GM19025 (cell line): ENCODE measurements at regions not wholly inside any gene's neighbourhood (a gene's known extent, or its start where the extent isn't known, plus 50 kb on each side); places are given as distances from the start of the nearest gene placed in this dataset.
"Not testable (repeated sequence)": the region's sequence is repeated elsewhere in the genome, so short reads cannot be mapped to it uniquely, and the experiment has no call there.

ENCODE experiments used
- ATAC-seq: cut with Tn5 transposase; IDR thresholded peaks from one replicate; pipeline ENCODE4 v1.9.1; 2021; ENCODE audit warnings: mild to moderate bottlenecking, low read depth, moderate library complexity; ENCODE audit not compliant: unreplicated experiment

GRCh38 chr9:87353301-87353700, 144.4 kb upstream of the DAPK1 start:
- ATAC-seq: no peak

DNA sequence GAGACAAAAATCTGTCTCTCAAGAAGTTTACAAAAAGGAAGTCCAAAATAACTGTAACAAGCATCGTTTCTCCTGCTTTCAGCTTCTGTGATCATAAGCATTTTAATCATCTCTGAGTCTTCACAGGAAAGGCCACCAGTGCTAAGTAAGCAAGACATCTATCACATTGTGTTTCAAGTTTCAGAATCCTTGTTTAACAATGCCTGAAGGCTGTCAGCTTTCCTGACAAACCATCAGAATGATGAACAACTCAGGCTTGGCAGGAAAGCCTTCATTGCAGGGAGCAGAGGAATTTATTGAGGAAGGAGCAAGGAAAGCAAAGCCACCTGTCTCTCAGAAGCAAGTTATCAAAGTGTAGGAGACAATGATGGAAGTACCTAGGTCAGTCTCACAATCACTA, 143.5 kb upstream of the DAPK1 start:
- ATAC-seq: no peak

- no peak for ATAC-seq
These were observed 140.1 kb upstream of the DAPK1 start for GRCh38 chr9:87357600-87357999.

DNA sequence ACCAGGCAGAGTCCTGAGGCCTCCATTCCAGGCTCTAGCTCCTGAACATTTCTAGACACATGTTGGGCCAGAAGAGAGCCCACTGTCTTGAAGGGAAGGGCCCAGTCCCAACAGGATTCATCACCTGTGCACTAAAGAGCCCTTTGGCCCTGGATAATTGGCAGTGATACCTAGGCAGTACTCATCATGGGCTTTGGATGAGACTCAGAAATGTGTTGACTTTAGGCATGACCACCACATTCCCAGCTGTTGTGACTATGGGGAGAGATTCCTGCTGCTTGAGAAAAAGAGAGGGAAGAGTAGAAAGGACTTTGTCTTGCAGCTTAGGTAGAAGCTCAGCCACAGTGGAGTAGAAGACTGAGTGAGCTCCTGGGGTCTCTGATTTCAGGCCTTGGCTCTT, 138.4 kb upstream of the DAPK1 start:
- no peak for ATAC-seq

- ATAC-seq: no peak
These were observed 137.6 kb upstream of the DAPK1 start for GRCh38 chr9:87359958-87360601.

- ATAC-seq: no peak
These were observed 127.5 kb upstream of the DAPK1 start for GRCh38 chr9:87370049-87370685.

DNA sequence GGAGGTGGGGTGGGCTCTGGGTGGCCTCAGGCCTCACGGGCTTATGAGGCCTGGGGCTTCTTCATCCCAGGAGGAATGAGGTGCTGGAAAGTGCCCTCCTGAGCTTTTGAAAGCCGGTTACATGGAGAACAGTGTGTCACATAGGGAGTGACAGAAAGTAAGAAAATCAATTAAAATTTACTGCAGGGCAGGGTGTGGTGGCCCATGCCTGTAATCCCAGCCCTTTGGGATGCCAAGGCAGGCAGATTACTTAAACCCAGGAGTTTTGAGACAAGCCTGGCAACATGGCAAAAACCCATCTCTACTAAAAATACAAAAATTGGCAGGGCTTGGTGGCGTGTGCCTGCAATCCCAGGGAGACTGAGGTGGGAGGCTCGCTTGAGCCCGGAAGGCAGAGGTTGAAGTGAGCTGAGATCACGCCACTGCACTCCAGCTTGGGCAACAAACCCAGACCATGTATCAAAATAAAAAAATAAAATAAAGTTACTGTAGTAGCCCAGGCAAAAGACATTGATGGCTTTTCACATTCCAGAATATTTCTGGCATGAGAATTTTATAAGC, 125.8 kb upstream of the DAPK1 start:
- ATAC-seq: no peak

DNA sequence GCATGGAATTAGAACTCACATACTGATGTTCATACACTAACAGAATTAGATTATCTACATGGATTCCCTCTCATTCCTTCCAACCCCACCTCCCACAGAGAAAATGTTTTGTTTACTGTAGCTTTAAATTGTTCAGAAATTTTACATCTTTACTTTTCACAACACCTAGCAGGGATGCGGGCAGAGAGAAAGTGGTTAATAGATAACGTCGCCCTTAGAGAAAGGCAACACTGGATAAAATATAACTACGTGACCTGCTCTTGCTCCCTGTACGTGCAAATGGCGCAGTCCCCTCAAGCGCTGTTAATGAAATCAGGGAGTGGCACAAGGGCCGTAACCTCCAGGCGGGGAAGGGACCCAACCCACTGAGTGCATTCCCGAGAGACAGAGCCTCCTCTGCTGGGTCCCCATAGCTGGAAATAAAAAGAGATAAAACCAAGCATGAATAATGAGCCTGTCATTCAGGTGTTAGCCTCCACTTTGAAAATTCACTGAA, 125.3 kb upstream of the DAPK1 start:
- ATAC-seq: no peak

- not testable (repeated sequence) for ATAC-seq
These were observed 123.4 kb upstream of the DAPK1 start for GRCh38 chr9:87374023-87374919.

DNA sequence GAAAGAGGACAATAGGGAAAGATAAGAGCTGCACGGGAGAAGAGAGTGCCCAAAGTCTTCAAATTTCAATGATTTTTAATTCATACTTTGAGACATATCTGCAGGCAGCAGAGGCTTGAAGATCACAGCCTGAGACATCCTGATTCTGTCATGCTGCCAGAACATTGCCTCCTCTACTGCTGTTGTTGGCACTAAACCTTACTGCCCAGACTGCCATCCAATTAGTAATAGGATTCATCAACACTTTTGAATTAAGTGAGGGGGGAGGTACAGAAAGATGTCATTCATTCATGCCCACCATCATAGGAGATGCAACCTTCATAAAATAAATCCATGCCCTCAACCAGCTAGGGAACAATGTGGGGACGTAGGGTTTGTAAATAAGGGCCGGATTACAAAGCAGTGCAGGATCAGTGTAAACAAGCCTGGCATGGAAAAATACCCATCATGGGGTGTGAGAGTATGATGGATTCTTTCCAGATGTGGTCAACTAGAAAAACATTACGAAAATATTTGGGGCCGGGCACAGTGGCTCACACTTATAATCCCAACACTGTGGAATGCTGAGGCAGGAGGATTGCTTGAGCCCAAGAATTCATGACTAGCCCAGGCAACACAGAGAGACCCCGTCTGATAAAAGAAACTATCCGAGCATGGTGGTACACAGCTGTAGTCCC, 122.1 kb upstream of the DAPK1 start:
- no peak for ATAC-seq

DNA sequence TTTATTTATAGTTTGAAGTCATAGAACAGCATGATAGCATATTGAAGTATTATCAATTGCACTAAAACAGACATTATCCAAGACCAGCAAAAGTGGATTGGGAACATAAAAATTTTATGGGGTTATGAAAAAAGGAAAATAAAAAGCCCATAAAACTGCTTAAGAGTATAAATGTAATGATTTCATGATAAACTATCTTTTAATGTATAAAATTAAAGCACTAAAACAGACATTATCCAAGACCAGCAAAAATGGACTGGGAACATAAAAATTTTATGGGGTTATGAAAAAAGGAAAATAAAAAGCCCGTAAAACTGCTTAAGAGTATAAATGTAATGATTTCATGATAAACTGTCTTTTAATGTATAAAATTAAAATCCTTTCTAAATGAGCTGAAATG, 119.0 kb upstream of the DAPK1 start:
- ATAC-seq: no peak

DNA sequence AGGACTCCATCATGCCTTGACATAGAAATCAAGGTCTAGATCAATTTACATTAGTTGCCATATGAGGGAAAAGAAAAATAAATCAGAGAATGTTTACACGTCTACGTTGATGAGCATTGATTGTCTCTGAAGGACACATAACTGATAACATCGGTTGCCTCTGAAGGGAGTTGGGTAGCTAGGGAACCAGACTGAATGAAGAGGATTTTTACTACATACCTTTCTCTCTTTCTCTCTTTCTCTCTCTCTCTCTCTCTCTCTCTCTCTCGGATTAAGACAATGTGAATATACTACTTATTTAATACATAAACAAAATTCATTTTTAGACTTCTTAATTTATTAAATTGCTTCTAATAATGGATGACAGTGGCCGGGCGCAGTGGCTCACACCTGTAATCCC, 118.4 kb upstream of the DAPK1 start:
- no peak for ATAC-seq

DNA sequence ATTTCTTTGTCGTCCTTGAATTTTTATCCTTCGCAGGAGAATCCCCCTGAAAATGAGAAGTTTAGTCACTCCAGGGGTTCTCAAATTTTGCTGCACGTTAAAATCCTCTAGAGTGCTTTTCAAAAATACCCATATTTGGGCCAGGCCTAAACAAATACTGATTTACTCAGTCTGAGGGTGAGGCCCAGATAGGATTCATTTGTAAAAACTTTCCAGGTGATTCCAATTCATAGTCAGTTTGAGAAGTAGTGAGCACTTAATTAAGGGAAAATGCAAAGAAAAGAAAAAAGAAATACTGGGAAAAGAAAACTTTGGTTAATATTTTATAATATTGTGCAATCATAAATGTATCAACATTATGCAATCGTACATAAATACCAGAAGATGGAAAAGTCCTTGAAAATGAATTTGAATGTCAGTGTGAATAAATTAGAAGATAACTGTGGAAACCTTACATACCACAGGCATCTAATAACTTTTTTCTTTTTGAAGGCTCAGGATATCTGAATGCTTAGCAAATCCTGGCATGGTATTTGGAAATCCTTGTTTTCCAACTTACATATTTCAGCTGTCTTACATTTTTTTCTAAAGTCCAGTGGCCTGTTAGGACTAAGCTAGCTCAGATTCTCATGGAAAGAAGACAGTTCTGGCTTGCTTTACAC, 116.5 kb upstream of the DAPK1 start:
- no peak for ATAC-seq

DNA sequence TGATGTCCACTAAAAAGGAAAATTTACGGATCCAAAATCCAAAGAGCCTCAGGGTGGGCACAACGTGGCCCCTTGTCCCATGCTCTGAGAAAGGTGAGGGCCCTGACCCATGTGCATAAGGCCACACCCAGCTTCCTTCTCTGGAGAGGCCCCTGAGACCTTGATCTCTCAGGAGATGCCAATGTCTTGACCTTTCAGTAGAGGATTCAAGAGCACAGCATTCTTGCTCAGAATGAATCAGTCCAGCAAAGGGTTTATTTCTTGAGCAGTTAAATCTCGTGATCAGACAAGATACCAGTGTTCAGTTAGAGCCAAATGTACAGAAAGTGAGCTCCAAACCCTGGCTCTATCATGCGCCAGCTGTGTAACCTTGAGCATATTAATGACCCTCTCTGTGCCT, 115.9 kb upstream of the DAPK1 start:
- no peak for ATAC-seq

DNA sequence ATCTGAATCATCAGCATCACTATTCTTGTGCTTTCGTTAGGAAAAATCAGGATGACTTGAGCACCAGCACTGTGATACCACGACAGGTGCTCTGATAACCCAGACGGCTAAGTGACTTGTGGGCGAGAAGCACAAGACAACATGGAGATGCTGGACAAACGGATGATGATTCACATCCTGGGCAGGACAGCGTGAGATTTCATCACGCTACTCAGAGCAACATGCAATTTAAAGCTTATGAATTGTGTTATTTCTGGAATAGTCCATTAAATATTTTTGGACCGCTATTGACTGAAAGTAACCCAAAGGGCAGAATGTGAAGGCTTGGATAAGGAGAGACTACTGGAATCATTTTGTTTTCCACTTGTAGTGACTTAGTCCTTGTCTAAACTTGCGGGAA, 114.8 kb upstream of the DAPK1 start:
- no peak for ATAC-seq

- ATAC-seq: no peak
These were observed 114.1 kb upstream of the DAPK1 start for GRCh38 chr9:87383344-87384150.

- no peak for ATAC-seq
These were observed 111.1 kb upstream of the DAPK1 start for GRCh38 chr9:87386490-87387025.

DNA sequence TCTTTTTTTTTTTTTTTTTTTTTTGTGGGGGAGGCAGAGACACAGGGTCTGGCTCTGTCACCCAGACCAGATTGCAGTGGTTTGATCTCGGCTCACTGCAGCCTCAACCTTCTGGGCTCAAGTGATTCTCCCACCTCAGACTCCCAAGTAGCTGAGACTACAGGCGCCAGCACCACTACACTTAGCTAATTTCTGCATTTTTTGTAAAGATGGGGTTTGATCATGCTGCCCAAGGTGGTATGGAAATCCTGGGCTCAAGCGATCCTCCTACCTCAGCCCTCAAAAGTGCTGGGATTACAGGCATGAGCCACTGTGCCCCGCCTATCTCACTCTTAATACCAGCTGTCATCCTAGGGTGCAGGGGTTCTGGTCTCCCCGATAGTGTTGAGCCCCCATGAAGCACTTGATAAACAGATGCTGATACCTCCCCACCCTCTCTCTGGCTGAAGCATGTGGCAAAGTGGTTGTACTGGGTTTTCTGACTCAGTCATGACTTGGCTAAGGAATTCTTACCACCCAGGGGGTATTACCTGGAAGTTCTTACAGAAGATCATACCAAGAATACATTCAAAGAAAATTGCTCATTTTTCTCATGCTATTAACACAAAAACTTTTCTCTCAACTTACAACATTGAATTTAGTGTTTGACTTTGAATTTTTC, 110.2 kb upstream of the DAPK1 start:
- no peak for ATAC-seq
